Activated B cell treated with CpG ODN at 0.5 μM for 24 hours (primary cell): ENCODE measurements at regions not wholly inside any gene's neighbourhood (a gene's known extent, or its start where the extent isn't known, plus 50 kb on each side); places are given as distances from the start of the nearest gene placed in this dataset.

ENCODE experiments used
- ATAC-seq: fragments of 200-7000 bp; cut with Tn5 transposase; one replicate; pipeline ENCODE4 v1.10.0; 2021; ENCODE audit warnings: low read depth, mild to moderate bottlenecking, moderate library complexity
- CTCF ChIA-PET: fragments of 350-600 bp; sonication (Branson Sonifier 250); formaldehyde crosslinking; loops from one replicate; lab custom pipeline; 2021; ENCODE audit warnings: antibody characterized with exemption; lab: Charles Lee
- POLR2A ChIA-PET: fragments of 350-600 bp; sonication (Branson Sonifier 250); formaldehyde crosslinking; loops from one replicate; lab custom pipeline; 2021; ENCODE audit warnings: antibody characterized with exemption; lab: Charles Lee
- DNase-seq: peaks from one replicate; pipeline ENCODE4 v3.0.0; 2022
- H3K27ac Mint-ChIP-seq: one replicate; pipeline ENCODE4 v1.8.0; 2020; ENCODE audit warnings: mixed read lengths
- H3K27me3 Mint-ChIP-seq: one replicate; pipeline ENCODE4 v1.8.0; 2021; ENCODE audit warnings: mixed read lengths
- H3K36me3 Mint-ChIP-seq: one replicate; pipeline ENCODE4 v1.8.0; 2021; ENCODE audit warnings: low read depth, mixed read lengths
- H3K4me1 Mint-ChIP-seq: one replicate; pipeline ENCODE4 v1.8.0; 2021; ENCODE audit warnings: mixed read lengths
- H3K4me3 Mint-ChIP-seq: one replicate; pipeline ENCODE4 v1.8.0; 2020; ENCODE audit warnings: mild to moderate bottlenecking, mixed read lengths
- H3K9me3 Mint-ChIP-seq: one replicate; pipeline ENCODE4 v1.8.0; 2020; ENCODE audit warnings: mixed read lengths
- intact Hi-C: fragments of 100-400 bp; cut with micrococcal nuclease; formaldehyde crosslinking; loops from one replicate; pipeline ENCODE4 v1.15.1; 2024
- TF ChIP-seq, protein P1 (sequence below): fragments of 200-600 bp; IDR thresholded peaks from one replicate; pipeline ENCODE4 v1.8.0; 2022; ENCODE audit warnings: antibody characterized with exemption, mild to moderate bottlenecking

DNA sequence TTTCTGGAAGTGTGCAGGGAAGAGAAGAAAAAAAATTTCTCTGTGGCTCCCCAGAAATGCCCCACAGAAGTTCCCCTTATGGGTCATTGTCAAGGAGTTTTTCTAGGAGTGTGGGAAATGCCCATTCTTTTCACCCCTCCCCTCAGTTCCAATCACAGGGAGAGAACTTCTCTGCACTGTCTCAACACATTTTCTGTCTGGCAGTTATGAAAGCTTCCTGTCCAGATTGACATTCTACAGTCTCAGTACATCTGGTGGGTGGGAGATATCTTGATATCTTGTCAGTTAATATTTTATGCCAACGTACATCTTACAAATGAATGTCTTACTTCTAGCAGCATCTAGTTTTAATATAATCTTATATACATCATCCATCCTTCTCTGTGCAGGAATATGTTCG lies 566.8 kb upstream of the AADAT start:
- TF ChIP-seq, protein P1, sequence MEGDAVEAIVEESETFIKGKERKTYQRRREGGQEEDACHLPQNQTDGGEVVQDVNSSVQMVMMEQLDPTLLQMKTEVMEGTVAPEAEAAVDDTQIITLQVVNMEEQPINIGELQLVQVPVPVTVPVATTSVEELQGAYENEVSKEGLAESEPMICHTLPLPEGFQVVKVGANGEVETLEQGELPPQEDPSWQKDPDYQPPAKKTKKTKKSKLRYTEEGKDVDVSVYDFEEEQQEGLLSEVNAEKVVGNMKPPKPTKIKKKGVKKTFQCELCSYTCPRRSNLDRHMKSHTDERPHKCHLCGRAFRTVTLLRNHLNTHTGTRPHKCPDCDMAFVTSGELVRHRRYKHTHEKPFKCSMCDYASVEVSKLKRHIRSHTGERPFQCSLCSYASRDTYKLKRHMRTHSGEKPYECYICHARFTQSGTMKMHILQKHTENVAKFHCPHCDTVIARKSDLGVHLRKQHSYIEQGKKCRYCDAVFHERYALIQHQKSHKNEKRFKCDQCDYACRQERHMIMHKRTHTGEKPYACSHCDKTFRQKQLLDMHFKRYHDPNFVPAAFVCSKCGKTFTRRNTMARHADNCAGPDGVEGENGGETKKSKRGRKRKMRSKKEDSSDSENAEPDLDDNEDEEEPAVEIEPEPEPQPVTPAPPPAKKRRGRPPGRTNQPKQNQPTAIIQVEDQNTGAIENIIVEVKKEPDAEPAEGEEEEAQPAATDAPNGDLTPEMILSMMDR = no peak
- no peak for ATAC-seq
- Mint-ChIP-seq H3K27me3 (no peaks in the 10 kb centered on the region), H3K9me3 (no peaks in the 10 kb centered on the region), H3K27ac (no peak overlapping the region), H3K4me1 (no peaks in the 10 kb centered on the region), H3K36me3 (no peaks in the 10 kb centered on the region), H3K4me3 (no peak overlapping the region)
- ChIA-PET CTCF (no interaction called here), POLR2A (no interaction called here)
- DNase-seq = no peak
- intact Hi-C loops = no loop called here

DNA sequence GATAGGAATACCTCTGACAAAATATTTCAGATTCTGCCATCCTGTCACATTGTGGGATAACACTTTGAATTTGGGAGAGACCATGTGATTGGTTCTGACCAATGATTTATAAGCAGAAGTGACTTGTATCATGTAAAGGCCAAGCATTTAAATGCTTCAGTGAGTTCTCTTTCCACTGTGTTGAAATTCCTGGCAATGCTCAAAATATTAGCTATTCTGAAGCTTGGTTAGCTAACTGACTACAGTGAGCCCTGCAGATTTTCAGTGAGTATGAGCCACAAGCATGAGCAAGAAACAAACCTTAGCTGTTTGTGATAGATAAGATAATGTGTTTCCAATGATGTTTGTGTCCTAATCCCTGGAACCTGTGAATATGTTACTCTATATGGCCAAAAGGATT lies 562.8 kb upstream of the AADAT start:
- TF ChIP-seq, protein P1 = no peak
- no peaks in the 10 kb centered on the region for H3K27me3 Mint-ChIP-seq
- no peak for ATAC-seq
- intact Hi-C loops = no loop called here
- H3K36me3 Mint-ChIP-seq = no peaks in the 10 kb centered on the region
- H3K9me3 Mint-ChIP-seq = no peaks in the 10 kb centered on the region
- ChIA-PET CTCF (no interaction called here), POLR2A (no interaction called here)
- no peak overlapping the region for H3K27ac Mint-ChIP-seq
- DNase-seq = no peak
- no peaks in the 10 kb centered on the region for H3K4me1 Mint-ChIP-seq
- no peak overlapping the region for H3K4me3 Mint-ChIP-seq

DNA sequence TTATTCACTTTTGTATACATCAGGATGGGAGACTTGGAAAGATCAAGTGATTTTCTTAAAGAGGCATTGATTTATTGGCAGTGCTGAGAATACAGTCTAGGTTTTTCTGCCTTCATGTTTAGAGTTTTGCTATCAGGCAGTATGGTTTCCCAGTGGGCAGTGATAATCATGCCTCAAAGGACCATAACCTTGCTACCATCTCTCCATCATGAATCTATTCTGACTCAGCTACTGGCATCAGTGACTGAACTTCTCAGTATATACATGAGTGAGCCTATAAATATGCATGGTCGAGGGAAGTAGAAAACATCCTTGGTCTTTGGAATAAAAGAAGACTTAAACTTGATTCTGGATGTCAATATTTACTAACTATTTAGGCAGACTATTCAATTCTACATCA lies 562.0 kb upstream of the AADAT start:
- Mint-ChIP-seq H3K27me3 (no peaks in the 10 kb centered on the region), H3K9me3 (no peaks in the 10 kb centered on the region), H3K27ac (no peak overlapping the region), H3K36me3 (no peaks in the 10 kb centered on the region), H3K4me3 (no peak overlapping the region), H3K4me1 (no peaks in the 10 kb centered on the region)
- ChIA-PET CTCF (no interaction called here), POLR2A (no interaction called here)
- intact Hi-C loops = no loop called here
- TF ChIP-seq, protein P1 = no peak
- ATAC-seq (no peak), DNase-seq (no peak)

DNA sequence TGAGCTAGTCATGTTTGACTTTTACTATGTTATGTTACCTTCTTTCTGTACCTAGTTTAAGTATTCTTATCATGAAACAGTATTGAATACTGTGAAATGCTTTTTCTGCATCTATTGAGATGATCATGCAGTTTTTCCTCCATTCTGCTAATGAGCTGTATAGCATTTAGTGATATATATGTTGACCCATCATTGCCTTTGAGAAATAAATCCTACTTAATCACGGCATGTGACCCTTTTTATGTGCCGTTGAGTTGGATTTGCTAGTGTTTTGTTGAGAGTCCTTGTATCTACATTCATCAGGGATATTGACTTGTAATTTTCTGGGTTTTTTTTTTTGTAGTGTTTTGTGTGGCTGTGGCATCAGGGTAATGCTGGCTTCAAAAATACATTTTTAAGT lies 537.7 kb upstream of the AADAT start:
- ATAC-seq = no peak
- CTCF ChIA-PET = no interaction called here
- no peak overlapping the region for H3K4me3 Mint-ChIP-seq

DNA sequence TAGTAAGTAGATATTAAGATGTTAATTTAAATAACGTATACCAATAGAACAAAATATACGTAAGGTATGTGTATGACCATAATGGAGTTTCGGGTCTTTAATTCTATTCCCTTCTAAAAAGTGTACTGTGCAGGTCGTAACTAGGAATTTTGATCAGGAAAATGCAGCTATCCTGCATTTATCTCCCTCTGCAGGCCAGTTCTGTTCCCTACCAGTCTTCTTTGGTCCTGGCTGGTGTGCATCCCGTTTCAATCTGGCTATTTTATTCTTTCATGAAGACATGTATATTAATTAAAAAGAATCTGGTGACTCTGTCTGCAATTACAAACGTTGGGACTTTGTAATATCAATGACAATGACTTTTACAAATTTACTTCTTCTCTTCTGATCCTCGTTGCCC lies 534.1 kb upstream of the AADAT start:
- H3K4me3 Mint-ChIP-seq = no peak overlapping the region
- DNase-seq = no peak
- ChIA-PET POLR2A (no interaction called here), CTCF (no interaction called here)
- ATAC-seq = no peak
- H3K36me3 Mint-ChIP-seq = no peaks in the 10 kb centered on the region
- H3K27ac Mint-ChIP-seq = no peak overlapping the region
- no peaks in the 10 kb centered on the region for H3K4me1 Mint-ChIP-seq
- H3K9me3 Mint-ChIP-seq = no peaks in the 10 kb centered on the region
- intact Hi-C loops = no loop called here
- H3K27me3 Mint-ChIP-seq = no peaks in the 10 kb centered on the region
- TF ChIP-seq, protein P1 = no peak

More for the DNA sequence above, 537.7 kb upstream of the AADAT start:
- intact Hi-C loops = no loop called here
- POLR2A ChIA-PET = no interaction called here
- no peak for DNase-seq
- H3K9me3 Mint-ChIP-seq = peaks cover 11% of the 10 kb centered on the region
- H3K36me3 Mint-ChIP-seq = no peaks in the 10 kb centered on the region
- H3K27ac Mint-ChIP-seq = no peak overlapping the region
- H3K27me3 Mint-ChIP-seq = no peaks in the 10 kb centered on the region
- TF ChIP-seq, protein P1 = no peak
- H3K4me1 Mint-ChIP-seq = no peaks in the 10 kb centered on the region
